ENCODE measurements at regions not wholly inside any gene's neighbourhood (a gene's known extent, or its start where the extent isn't known, plus 50 kb on each side); places are given as distances from the start of the nearest gene placed in this dataset.
"Not testable (repeated sequence)": the region's sequence is repeated elsewhere in the genome, so short reads cannot be mapped to it uniquely, and the experiment has no call there.

GRCh38 chr6:175680-176079 lies 116.6 kb upstream of the DUSP22 start:
- intact Hi-C loops (cut with DNase I), result no loop called here
- WGBS, 2 donors, result 79 to 82% methylated on average over 2 of the region's 2 CpGs
- no peaks in the 10 kb centered on the region for H3K4me1 ChIP-seq
- H3K4me3 ChIP-seq, result no peak overlapping the region
- H3K9me3 ChIP-seq, result no peaks in the 10 kb centered on the region
- no peaks in the 10 kb centered on the region for H3K36me3 ChIP-seq
- H3K27ac ChIP-seq, result no peak overlapping the region
- TF ChIP-seq POLR2A (IDR thresholded peaks at IDR 0.05) (no peak), CTCF (IDR thresholded peaks at IDR 0.05) (no peak)
- no peak for DNase-seq
- peaks cover 0 to 33% (median 0%) of the 10 kb centered on the region in 4 donors for H3K27me3 ChIP-seq

- TF ChIP-seq CTCF (IDR thresholded peaks at IDR 0.05) (no peak), POLR2A (IDR thresholded peaks at IDR 0.05) (no peak)
- Histone ChIP-seq H3K27ac (no peak overlapping the region), H3K4me3 (no peak overlapping the region), H3K36me3 (no peaks in the 10 kb centered on the region), H3K4me1 (no peaks in the 10 kb centered on the region), H3K27me3 (peaks cover 0 to 28% (median 0%) of the 10 kb centered on the region in 4 donors), H3K9me3 (no peaks in the 10 kb centered on the region)
- DNase-seq, result no peak
- intact Hi-C loops (cut with DNase I), result no loop called here
- 64 to 75% methylated on average over 3 to 6 of the region's 7 CpGs for WGBS, 2 donors
These were observed 115.5 kb upstream of the DUSP22 start for GRCh38 chr6:176766-177165.

- Histone ChIP-seq H3K36me3 (no peaks in the 10 kb centered on the region), H3K4me1 (no peaks in the 10 kb centered on the region), H3K27me3 (peaks cover 0 to 19% (median 0%) of the 10 kb centered on the region in 4 donors), H3K9me3 (no peaks in the 10 kb centered on the region), H3K4me3 (no peak overlapping the region), H3K27ac (no peak overlapping the region)
- intact Hi-C loops (cut with DNase I), result no loop called here
- TF ChIP-seq CTCF (IDR thresholded peaks at IDR 0.05) (no peak), POLR2A (IDR thresholded peaks at IDR 0.05) (no peak)
- DNase-seq, result no peak
- WGBS, 2 donors, result 82 to 89% methylated on average over 11 of the region's 11 CpGs
These were observed 114.2 kb upstream of the DUSP22 start for GRCh38 chr6:178119-178518.

- H3K27me3 ChIP-seq, result peaks cover 0 to 17% (median 0%) of the 10 kb centered on the region in 4 donors
- H3K36me3 ChIP-seq; intact Hi-C loops (cut with DNase I); H3K4me3 ChIP-seq; DNase-seq; H3K27ac ChIP-seq; H3K9me3 ChIP-seq; H3K4me1 ChIP-seq: not testable (repeated sequence)
- WGBS, 2 donors, result 82 to 94% methylated on average over 2 to 4 of the region's 5 CpGs
These were observed 113.4 kb upstream of the DUSP22 start for GRCh38 chr6:178929-179328.

GRCh38 chr6:179340-179950 lies 112.8 kb upstream of the DUSP22 start:
- no peak overlapping the region for H3K4me3 ChIP-seq
- DNase-seq, result no peak
- H3K27ac ChIP-seq, result no peak overlapping the region
- 100% methylated on average over 2 of the region's 29 CpGs; no CpG with 5 or more reads in 1 of the 2 donors for WGBS, 2 donors
- intact Hi-C loops (cut with DNase I), result no loop called here
- H3K9me3 ChIP-seq, result no peaks in the 10 kb centered on the region
- TF ChIP-seq POLR2A (IDR thresholded peaks at IDR 0.05), result no peak
- TF ChIP-seq CTCF (IDR thresholded peaks at IDR 0.05), result no peak
- H3K27me3 ChIP-seq, result peaks cover 0 to 17% (median 0%) of the 10 kb centered on the region in 4 donors
- no peaks in the 10 kb centered on the region for H3K4me1 ChIP-seq
- H3K36me3 ChIP-seq, result no peaks in the 10 kb centered on the region

GRCh38 chr6:180091-180694 lies 112.1 kb upstream of the DUSP22 start:
- intact Hi-C loops (cut with DNase I); DNase-seq; H3K9me3 ChIP-seq; H3K4me1 ChIP-seq; H3K36me3 ChIP-seq; H3K4me3 ChIP-seq; H3K27ac ChIP-seq: not testable (repeated sequence)
- H3K27me3 ChIP-seq, result peaks cover 0 to 10% (median 0%) of the 10 kb centered on the region in 4 donors
- WGBS, 2 donors, result 71 to 75% methylated on average over 7 to 12 of the region's 13 CpGs
